ENCODE measurements at regions not wholly inside any gene's neighbourhood (a gene's known extent, or its start where the extent isn't known, plus 50 kb on each side); places are given as distances from the start of the nearest gene placed in this dataset.

- Histone ChIP-seq H3K4me3 (ENCODE audit: insufficient read depth, low read length) (no peak overlapping the region), H4K20me1 (ENCODE audit: insufficient read depth, low read length) (no peaks in the 10 kb centered on the region), H3K9me3 (ENCODE audit: low read depth, low read length) (peaks cover 2% of the 10 kb centered on the region), H3K79me2 (ENCODE audit: insufficient read depth, low read length) (no peaks in the 10 kb centered on the region), H3K36me3 (ENCODE audit: insufficient read depth, low read length) (no peaks in the 10 kb centered on the region), H2AFZ (ENCODE audit: low read length) (no peak overlapping the region), H3K4me2 (ENCODE audit: insufficient read depth, low read length) (no peak overlapping the region), H3K4me1 (ENCODE audit: insufficient read depth, low read length) (no peaks in the 10 kb centered on the region), H3K27ac (ENCODE audit: low read depth, low read length) (no peak overlapping the region), H3K27me3 (ENCODE audit: insufficient read depth, low read length) (no peaks in the 10 kb centered on the region)
- TF ChIP-seq CTCF (IDR thresholded peaks at IDR 0.05; ENCODE audit: extremely low read depth, low read depth, low read length) = no peak
- peak; percentile 27 for DNase-seq (ENCODE audit: insufficient read length, low spot score, missing footprints)
Observed at GRCh38 chr7:157473051-157473569, 136.3 kb downstream of the DNAJB6 start.

- Histone ChIP-seq H3K27me3 (ENCODE audit: insufficient read depth, low read length) (no peaks in the 10 kb centered on the region), H3K36me3 (ENCODE audit: insufficient read depth, low read length) (no peaks in the 10 kb centered on the region), H3K4me2 (ENCODE audit: insufficient read depth, low read length) (no peak overlapping the region), H2AFZ (ENCODE audit: low read length) (no peak overlapping the region), H3K79me2 (ENCODE audit: insufficient read depth, low read length) (no peaks in the 10 kb centered on the region), H4K20me1 (ENCODE audit: insufficient read depth, low read length) (no peaks in the 10 kb centered on the region), H3K27ac (ENCODE audit: low read depth, low read length) (no peak overlapping the region), H3K4me3 (ENCODE audit: insufficient read depth, low read length) (no peak overlapping the region), H3K9me3 (ENCODE audit: low read depth, low read length) (peaks cover 2% of the 10 kb centered on the region), H3K4me1 (ENCODE audit: insufficient read depth, low read length) (no peaks in the 10 kb centered on the region)
- peak; percentile 31 for TF ChIP-seq CTCF (IDR thresholded peaks at IDR 0.05; ENCODE audit: extremely low read depth, low read depth, low read length)
- DNase-seq (ENCODE audit: insufficient read length, low spot score, missing footprints) = peak; percentile 83
Observed at GRCh38 chr7:157474685-157475084, 137.9 kb downstream of the DNAJB6 start.

GRCh38 chr7:157475095-157475494 lies 138.3 kb downstream of the DNAJB6 start:
- no peak for TF ChIP-seq CTCF (IDR thresholded peaks at IDR 0.05; ENCODE audit: extremely low read depth, low read depth, low read length)
- no peak overlapping the region for H3K4me2 ChIP-seq (ENCODE audit: insufficient read depth, low read length)
- no peak overlapping the region for H3K4me3 ChIP-seq (ENCODE audit: insufficient read depth, low read length)
- H4K20me1 ChIP-seq (ENCODE audit: insufficient read depth, low read length) = no peaks in the 10 kb centered on the region
- DNase-seq (ENCODE audit: insufficient read length, low spot score, missing footprints) = no peak
- no peaks in the 10 kb centered on the region for H3K79me2 ChIP-seq (ENCODE audit: insufficient read depth, low read length)
- no peak overlapping the region for H3K27ac ChIP-seq (ENCODE audit: low read depth, low read length)
- peaks cover 2% of the 10 kb centered on the region for H3K9me3 ChIP-seq (ENCODE audit: low read depth, low read length)
- no peaks in the 10 kb centered on the region for H3K27me3 ChIP-seq (ENCODE audit: insufficient read depth, low read length)
- no peaks in the 10 kb centered on the region for H3K4me1 ChIP-seq (ENCODE audit: insufficient read depth, low read length)
- no peaks in the 10 kb centered on the region for H3K36me3 ChIP-seq (ENCODE audit: insufficient read depth, low read length)
- H2AFZ ChIP-seq (ENCODE audit: low read length) = no peak overlapping the region

- H3K36me3 ChIP-seq (ENCODE audit: insufficient read depth, low read length) = no peaks in the 10 kb centered on the region
- H3K79me2 ChIP-seq (ENCODE audit: insufficient read depth, low read length) = no peaks in the 10 kb centered on the region
- no peak for TF ChIP-seq CTCF (IDR thresholded peaks at IDR 0.05; ENCODE audit: extremely low read depth, low read depth, low read length)
- H3K9me3 ChIP-seq (ENCODE audit: low read depth, low read length) = peaks cover 2% of the 10 kb centered on the region
- H4K20me1 ChIP-seq (ENCODE audit: insufficient read depth, low read length) = no peaks in the 10 kb centered on the region
- H3K4me3 ChIP-seq (ENCODE audit: insufficient read depth, low read length) = no peak overlapping the region
- no peak overlapping the region for H3K27ac ChIP-seq (ENCODE audit: low read depth, low read length)
- no peaks in the 10 kb centered on the region for H3K4me1 ChIP-seq (ENCODE audit: insufficient read depth, low read length)
- DNase-seq (ENCODE audit: insufficient read length, low spot score, missing footprints) = peak; percentile 27
- H3K27me3 ChIP-seq (ENCODE audit: insufficient read depth, low read length) = no peaks in the 10 kb centered on the region
- H2AFZ ChIP-seq (ENCODE audit: low read length) = no peak overlapping the region
- no peak overlapping the region for H3K4me2 ChIP-seq (ENCODE audit: insufficient read depth, low read length)
Observed at GRCh38 chr7:157475601-157476000, 138.8 kb downstream of the DNAJB6 start.

Data from osteoblast (primary cell).